HepG2 (cell line): ENCODE measurements at regions not wholly inside any gene's neighbourhood (a gene's known extent, or its start where the extent isn't known, plus 50 kb on each side); places are given as distances from the start of the nearest gene placed in this dataset.

Source experiments
- ATAC-seq: fragments of 200-7000 bp; cut with Tn5 transposase; 3 replicates; pipeline ENCODE4 v1.9.1; 2020; ENCODE audit warnings: mild to moderate bottlenecking, moderate library complexity
- BruUV-seq: library from RNA; stranded (reverse); fragments of 400-500 nt; replicated peaks from 2 replicates; lab custom pipeline; 2021; lab: Mats Ljungman, UMichigan
- CTCF ChIA-PET: fragments of 300-600 bp; formaldehyde crosslinking; extraction: SDS; loops from one replicate; lab custom pipeline; 2021; ENCODE audit warnings: low total read pairs, inconsistent platforms, low intra/inter-chr PET ratio; lab: Yijun Ruan, JAX
- POLR2A ChIA-PET: fragments of 350-600 bp; sonication (Branson Sonifier 250); formaldehyde crosslinking; loops from one replicate; lab custom pipeline; 2020; ENCODE audit warnings: antibody characterized with exemption, inconsistent platforms; lab: Yijun Ruan, JAX
- DNase-seq: peaks from one replicate; pipeline ENCODE4 v3.0.0-alpha.2; 2015; ENCODE audit warnings: low spot score
- FAIRE-seq: peaks from 3 replicates; lab custom pipeline; 2011; peaks lifted over from hg19 to GRCh38; lab: Jason Lieb, UNC
- H2AFZ ChIP-seq: one replicate; pipeline ENCODE4 v1.6.1; 2011; ENCODE audit warnings: low read length, inconsistent platforms
- H3K27ac ChIP-seq: fragments of 300-600 bp; 3 replicates; pipeline ENCODE4 v1.8.0; 2011; ENCODE audit warnings: mixed run types, mild to moderate bottlenecking, mixed read lengths, low read length, inconsistent platforms; ENCODE audit not compliant: insufficient read depth; ENCODE audit errors: extremely low read length
- H3K27me3 ChIP-seq, 2 experiments: fragments of 200-600 bp in 1 of 2; 2 replicates in 1 of 2; 3 replicates in 1 of 2; pipeline versions ENCODE4 v1.6.0 to v1.8.0; 2011; ENCODE audit warnings: low read length in 2 of 2, mild to moderate bottlenecking in 2 of 2, moderate library complexity in 2 of 2, inconsistent platforms in 1 of 2; ENCODE audit not compliant: insufficient read depth in 2 of 2, control insufficient read depth in 1 of 2
- H3K36me3 ChIP-seq, 2 experiments: fragments of 200-600 bp in 1 of 2; replicated peaks in 1 of 2; 2 replicates in 1 of 2; 3 replicates in 1 of 2; pipeline versions ENCODE4 v1.5.1 to v1.8.0; 2011; ENCODE audit warnings: low read length in 2 of 2, inconsistent platforms in 1 of 2; ENCODE audit not compliant: insufficient read depth in 2 of 2, control insufficient read depth in 1 of 2
- H3K4me1 ChIP-seq: 2 replicates; pipeline ENCODE4 v1.5.1; 2012; ENCODE audit warnings: low read length, inconsistent platforms; ENCODE audit not compliant: insufficient read depth
- H3K4me2 ChIP-seq: 2 replicates; pipeline ENCODE4 v1.6.0; 2011; ENCODE audit warnings: low read depth, low read length, inconsistent platforms
- H3K4me3 ChIP-seq, 3 experiments: fragments of 200-600 bp in 1 of 3; sonication (generic), shearing (Covaris generic) in 1 of 3; replicated peaks in 1 of 3; 2 replicates each; pipeline ENCODE4 v1.5.1; 2011 to 2016; ENCODE audit warnings: low read length in 3 of 3, inconsistent platforms in 2 of 3, low read depth in 2 of 3, mild to moderate bottlenecking in 2 of 3, control low read depth in 1 of 3, mixed read lengths in 1 of 3; ENCODE audit not compliant: insufficient read depth in 1 of 3
- H3K79me2 ChIP-seq: one replicate; pipeline ENCODE4 v1.6.1; 2011; ENCODE audit warnings: low read length, inconsistent platforms; ENCODE audit not compliant: insufficient read depth
- H3K9ac ChIP-seq: 2 replicates; pipeline ENCODE4 v1.6.0; 2011; ENCODE audit warnings: mild to moderate bottlenecking, low read depth, low read length, inconsistent platforms; ENCODE audit not compliant: insufficient read depth
- H3K9me3 ChIP-seq: 2 replicates; pipeline ENCODE4 v1.5.1; 2012; ENCODE audit warnings: mild to moderate bottlenecking, low read length
- H4K20me1 ChIP-seq: 2 replicates; pipeline ENCODE4 v1.6.0; 2011; ENCODE audit warnings: inconsistent platforms, mild to moderate bottlenecking, low read length, moderate library complexity; ENCODE audit not compliant: insufficient read depth
- ATF7 ChIP-seq, 2 experiments: fragments of 450-650 bp in 1 of 2; sonication (generic) in 1 of 2; formaldehyde crosslinking in 1 of 2; IDR thresholded peaks; 2 replicates each; pipeline versions ENCODE4 v1.4.0 to v1.6.1; 2016 to 2020; ENCODE audit warnings: antibody characterized with exemption in 1 of 2, mild to moderate bottlenecking in 1 of 2, missing genetic modification reagents in 1 of 2
- CBX1 ChIP-seq: IDR thresholded peaks from one replicate; pipeline ENCODE4 v1.6.1; 2016; ENCODE audit warnings: antibody characterized with exemption, low read depth
- GLI4 ChIP-seq: sonication (generic); formaldehyde crosslinking; IDR thresholded peaks from 2 replicates; pipeline ENCODE4 v1.5.1; 2020; ENCODE audit warnings: missing genetic modification reagents, mild to moderate bottlenecking, moderate library complexity, borderline replicate concordance
- KDM2A ChIP-seq: sonication (generic); formaldehyde crosslinking; IDR thresholded peaks from 2 replicates; pipeline ENCODE4 v1.4.0; 2020; ENCODE audit warnings: low read depth, missing genetic modification reagents, borderline replicate concordance
- KLF15 ChIP-seq: sonication (generic); formaldehyde crosslinking; IDR thresholded peaks from 2 replicates; pipeline ENCODE4 v1.8.1; 2023; ENCODE audit warnings: borderline replicate concordance, mild to moderate bottlenecking, inconsistent platforms, missing genetic modification reagents, mixed read lengths
- KMT2B ChIP-seq: IDR thresholded peaks from 2 replicates; pipeline ENCODE4 v1.6.1; 2016; ENCODE audit warnings: missing genetic modification reagents, missing compliant biosample characterization
- MEF2D ChIP-seq: sonication (generic); formaldehyde crosslinking; IDR thresholded peaks from 2 replicates; pipeline ENCODE4 v1.5.1; 2020; ENCODE audit warnings: mild to moderate bottlenecking, missing genetic modification reagents
- RFX5 ChIP-seq: IDR thresholded peaks from 2 replicates; pipeline ENCODE4 v1.6.1; 2011; ENCODE audit warnings: low read depth, low read length, improper control_type of control experiment
- RFXAP ChIP-seq: sonication (generic); formaldehyde crosslinking; IDR thresholded peaks from 2 replicates; pipeline ENCODE4 v1.4.0; 2020; ENCODE audit warnings: missing genetic modification reagents, borderline replicate concordance
- ZFX ChIP-seq: sonication (generic); formaldehyde crosslinking; IDR thresholded peaks from 2 replicates; pipeline ENCODE4 v1.4.0; 2020; ENCODE audit warnings: mild to moderate bottlenecking, low read depth, missing genetic modification reagents, moderate library complexity
- ZKSCAN1 ChIP-seq: fragments of 150-350 bp; IDR thresholded peaks from 2 replicates; pipeline ENCODE4 v1.6.1; 2014; ENCODE audit warnings: low read length
- ZKSCAN8 ChIP-seq: IDR thresholded peaks from 2 replicates; pipeline ENCODE4 v1.6.1; 2016; ENCODE audit warnings: borderline replicate concordance, missing genetic modification reagents, missing compliant biosample characterization
- ZNF318 ChIP-seq: sonication (generic); formaldehyde crosslinking; IDR thresholded peaks from 2 replicates; pipeline ENCODE4 v1.4.0; 2020; ENCODE audit warnings: mild to moderate bottlenecking, missing genetic modification reagents
- ZNF451 ChIP-seq: sonication (generic); formaldehyde crosslinking; IDR thresholded peaks from 2 replicates; pipeline ENCODE4 v1.5.0; 2020; ENCODE audit warnings: mild to moderate bottlenecking, missing genetic modification reagents
- ZNF570 ChIP-seq: sonication (generic); formaldehyde crosslinking; IDR thresholded peaks from 2 replicates; pipeline ENCODE4 v1.4.0; 2020; ENCODE audit warnings: mild to moderate bottlenecking, missing genetic modification reagents, borderline replicate concordance
- ZNF652 ChIP-seq: IDR thresholded peaks from 2 replicates; pipeline ENCODE4 v1.6.1; 2016; ENCODE audit warnings: low read depth, borderline replicate concordance
- ZNF75D ChIP-seq: sonication (generic); formaldehyde crosslinking; IDR thresholded peaks from 2 replicates; pipeline ENCODE4 v1.8.1; 2023; ENCODE audit warnings: missing genetic modification reagents, mild to moderate bottlenecking, borderline replicate concordance
- ZNF781 ChIP-seq: sonication (generic); formaldehyde crosslinking; IDR thresholded peaks from 2 replicates; pipeline ENCODE4 v1.5.1; 2020; ENCODE audit warnings: borderline replicate concordance, mild to moderate bottlenecking, missing genetic modification reagents; ENCODE audit errors: not compliant biosample characterization
- WGBS: methylation state at CpG from one replicate; pipeline ENCODE4 v1.1.6; 2017; ENCODE audit warnings: low lambda C conversion rate; 5-methylcytosine and 5-hydroxymethylcytosine counted together
- in situ Hi-C: cut with HindIII; loops from 2 replicates; pipeline ENCODE4 v1.10.0; 2017; ENCODE audit warnings: low pct_unique_long_range_greater_than_20kb; ENCODE audit not compliant: extremely low pct_ligation_motif_present
- intact Hi-C: fragments of 100-400 bp; cut with micrococcal nuclease; formaldehyde crosslinking; loops from one replicate; pipeline ENCODE4 v1.10.0; 2022; ENCODE audit not compliant: unreplicated experiment

GRCh38 chr1:53409233-53409632 is 50.0 kb upstream of the DMRTB1 start:
- no peak for DNase-seq
- H3K27ac ChIP-seq = no peak overlapping the region
- POLR2A ChIA-PET = no interaction called here

More at GRCh38 chr1:53409233-53409632, 50.0 kb upstream of the DMRTB1 start:
- H3K4me1 ChIP-seq = no peaks in the 10 kb centered on the region
- 0% methylated on average over 3 of the region's 7 CpGs for WGBS
- no peak for FAIRE-seq
- no peak overlapping the region for H3K9ac ChIP-seq
- H3K9me3 ChIP-seq = no peaks in the 10 kb centered on the region
- no peak overlapping the region for H3K4me3 ChIP-seq
- CTCF ChIA-PET = no interaction called here
- no peak overlapping the region for H3K4me2 ChIP-seq
- no peaks in the 10 kb centered on the region for H3K79me2 ChIP-seq
- H3K27me3 ChIP-seq = peaks cover 4 to 85% of the 10 kb centered on the region in 2 experiments
- intact Hi-C loops (no loop called here), in situ Hi-C loops (no loop called here)
- H4K20me1 ChIP-seq = no peaks in the 10 kb centered on the region
- no peak overlapping the region for H2AFZ ChIP-seq
- BruUV-seq = no TSS peak
- ATAC-seq = no peak
- no peaks in the 10 kb centered on the region for H3K36me3 ChIP-seq
- TF ChIP-seq ZNF318 (CRISPR knock-in tag) (no peak), ZKSCAN1 (no peak), ZNF781 (no peak), KLF15 (no peak), RFX5 (no peak), ZFX (CRISPR knock-in tag) (no peak), ZNF451 (CRISPR knock-in tag) (no peak), ZKSCAN8 (CRISPR knock-in tag) (no peak), ZNF75D (CRISPR knock-in tag) (no peak), ZNF652 (CRISPR knock-in tag) (no peak), GLI4 (no peak), RFXAP (CRISPR knock-in tag) (no peak), ZNF570 (CRISPR knock-in tag) (no peak), KDM2A (CRISPR knock-in tag) (no peak), KMT2B (CRISPR knock-in tag) (no peak), MEF2D (CRISPR knock-in tag) (no peak), CBX1 (no peak), ATF7 (IDR thresholded peaks at IDR 0.05) (no peak), ATF7 (CRISPR knock-in tag; IDR thresholded peaks at IDR 0.05) (no peak)
